Eye (tissue), 1 donor: ENCODE measurements at regions not wholly inside any gene's neighbourhood (a gene's known extent, or its start where the extent isn't known, plus 50 kb on each side); places are given as distances from the start of the nearest gene placed in this dataset.

Source experiments
- DNase-seq: peaks from one replicate; pipeline ENCODE4 v3.0.0-alpha.2; 2015

DNA sequence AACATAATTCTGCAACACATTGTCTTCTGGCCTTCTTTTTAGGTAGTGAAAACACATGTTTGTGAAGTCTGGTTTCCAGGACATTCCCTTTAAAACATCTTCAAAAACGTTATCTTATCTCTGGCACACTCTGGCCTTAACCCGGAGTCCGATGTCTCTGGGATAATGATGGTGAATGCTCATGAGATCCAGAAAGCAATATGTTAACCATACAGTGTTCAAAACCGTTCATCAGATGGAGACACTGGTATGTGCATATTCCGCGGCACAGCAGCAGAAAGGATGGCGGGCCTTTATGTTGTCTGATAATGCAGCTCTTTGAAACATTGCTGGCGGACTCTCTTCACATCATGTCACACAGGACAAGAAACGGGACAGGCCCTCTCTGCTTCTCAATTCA is 605.2 kb downstream of the CCDC171 start:
- DNase-seq, result no peak

DNA sequence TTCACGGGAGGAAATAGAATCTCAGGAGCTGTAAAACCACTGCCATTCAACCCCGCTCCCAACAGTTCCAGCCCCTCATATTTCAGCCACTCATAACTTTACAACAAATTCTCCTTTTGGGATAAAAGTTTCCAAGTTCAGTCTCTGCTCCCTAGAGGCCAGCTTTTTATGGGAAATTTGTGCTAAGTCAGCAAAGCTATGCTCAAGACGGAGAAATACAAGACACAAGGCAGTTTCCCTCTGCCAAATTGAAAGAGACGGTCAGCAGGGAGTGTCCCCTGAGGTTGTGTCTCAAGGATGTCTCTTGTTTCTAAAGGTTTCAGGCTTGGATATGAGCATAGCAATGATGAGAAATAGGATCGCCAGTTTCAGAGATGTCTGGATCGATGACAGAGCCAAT is 608.6 kb downstream of the CCDC171 start:
- DNase-seq, result no peak

DNA sequence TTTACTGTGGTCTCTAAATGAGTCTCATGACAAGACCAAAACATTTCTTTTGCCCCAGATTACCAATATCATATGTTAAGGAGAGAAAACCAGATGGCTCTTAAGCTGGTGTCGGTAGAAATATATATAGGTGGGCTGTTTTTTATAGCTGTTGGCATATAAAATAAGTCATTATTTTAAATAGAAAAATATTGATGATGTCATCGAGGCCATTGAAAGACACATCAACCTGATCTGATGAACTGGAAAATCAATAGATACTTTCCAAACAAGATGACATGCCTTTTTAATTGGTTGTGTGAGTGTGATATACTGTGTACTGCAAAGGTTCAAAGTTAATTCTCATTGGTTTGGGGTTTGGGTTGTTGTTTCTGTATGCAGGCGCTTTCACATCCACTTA is 617.3 kb downstream of the CCDC171 start:
- DNase-seq, result no peak

DNA sequence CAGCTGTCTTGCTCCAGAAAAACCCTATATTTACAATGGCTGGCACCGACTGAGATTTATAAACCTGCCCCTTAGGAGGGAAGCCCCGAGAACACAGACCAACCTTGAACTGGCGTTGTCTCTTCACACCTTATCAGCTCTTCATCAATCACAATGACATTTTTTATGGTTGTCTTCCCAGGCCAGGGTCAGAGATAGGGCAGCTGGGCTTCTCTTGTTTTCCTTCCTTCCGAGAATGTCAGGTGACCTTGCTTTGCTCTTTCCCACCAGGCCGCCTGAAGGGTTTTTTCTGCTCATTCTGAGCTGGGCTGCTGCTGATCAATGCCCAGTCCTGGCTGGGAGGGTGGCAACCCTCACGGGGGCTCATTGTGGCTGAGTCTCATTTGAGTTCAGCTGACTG is 619.1 kb downstream of the CCDC171 start:
- peak; percentile 51 for DNase-seq

DNA sequence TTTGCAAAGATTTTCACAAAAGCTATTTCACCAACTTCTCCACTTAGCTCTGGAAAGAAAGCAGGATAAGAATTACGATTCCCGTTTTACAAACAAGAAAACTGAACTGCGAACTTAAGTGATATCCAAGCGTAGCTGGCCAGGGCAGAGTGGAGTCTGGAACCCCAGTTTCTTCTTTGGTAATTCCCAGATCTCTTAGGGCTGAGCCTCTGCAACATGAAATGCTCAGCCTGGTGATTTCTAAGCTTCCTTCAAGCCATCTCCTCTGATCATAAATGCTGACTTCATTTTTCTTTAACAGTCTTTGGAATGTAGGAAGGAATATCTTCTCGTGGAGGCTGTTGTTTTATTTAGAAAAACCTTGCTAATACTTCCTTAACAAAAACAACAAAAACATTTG is 620.0 kb downstream of the CCDC171 start:
- DNase-seq, result no peak

DNA sequence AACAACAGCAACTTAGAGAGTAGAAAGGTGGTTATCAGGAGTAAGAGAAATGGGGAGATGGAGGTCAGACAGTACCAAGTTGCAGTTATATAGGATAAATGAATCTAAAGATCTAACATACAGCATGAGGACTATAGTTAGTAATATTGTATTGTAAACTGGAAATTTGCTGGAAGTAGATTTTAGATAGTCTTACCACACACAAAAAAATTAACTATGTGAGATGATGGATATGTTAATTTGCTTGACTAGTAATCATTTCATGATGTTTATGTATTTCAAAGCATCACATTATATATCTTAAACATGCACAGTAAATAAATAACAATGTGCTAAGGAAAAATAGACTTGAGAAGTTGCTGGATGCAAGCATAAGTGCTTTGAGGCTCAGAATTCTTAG is 622.1 kb downstream of the CCDC171 start:
- DNase-seq, result no peak

DNA sequence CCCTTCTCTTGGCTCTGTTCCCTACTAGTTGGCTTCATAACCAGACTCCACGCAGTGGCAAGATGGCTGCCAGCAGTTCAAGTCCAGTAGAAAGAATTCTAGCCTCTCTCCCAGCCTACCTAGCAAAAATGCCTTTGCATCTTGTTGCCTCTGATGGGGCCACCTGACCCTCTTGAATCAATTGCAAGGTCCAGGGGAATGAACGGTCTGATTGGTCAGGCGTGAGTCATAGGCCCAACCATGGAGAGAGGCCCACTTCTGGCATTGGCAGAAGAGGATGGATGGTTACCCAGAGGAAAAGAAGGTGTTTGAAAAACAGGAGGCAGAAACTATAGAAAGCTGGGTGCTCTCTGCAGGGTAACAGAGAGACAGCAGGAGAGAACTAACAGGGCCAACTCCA is 622.6 kb downstream of the CCDC171 start:
- DNase-seq, result no peak

DNA sequence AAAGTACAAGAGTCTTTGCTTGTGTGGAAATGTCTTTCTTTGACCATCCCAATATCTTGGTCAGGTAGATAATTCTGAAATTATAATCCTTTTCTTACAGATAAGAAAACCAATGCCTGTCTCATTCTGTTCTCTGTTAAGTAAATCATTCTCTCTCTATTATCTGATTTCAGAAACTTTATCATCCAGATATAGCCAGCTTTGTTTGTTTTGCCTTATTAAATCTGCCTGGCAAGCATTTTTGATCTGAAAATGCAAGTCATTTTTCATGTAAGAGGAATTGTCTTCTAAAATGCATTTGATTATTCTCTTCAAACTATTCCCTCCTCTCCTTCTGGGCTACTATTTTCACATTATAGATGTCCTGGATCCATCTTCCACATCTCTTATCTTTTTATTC is 625.5 kb downstream of the CCDC171 start:
- no peak for DNase-seq

DNA sequence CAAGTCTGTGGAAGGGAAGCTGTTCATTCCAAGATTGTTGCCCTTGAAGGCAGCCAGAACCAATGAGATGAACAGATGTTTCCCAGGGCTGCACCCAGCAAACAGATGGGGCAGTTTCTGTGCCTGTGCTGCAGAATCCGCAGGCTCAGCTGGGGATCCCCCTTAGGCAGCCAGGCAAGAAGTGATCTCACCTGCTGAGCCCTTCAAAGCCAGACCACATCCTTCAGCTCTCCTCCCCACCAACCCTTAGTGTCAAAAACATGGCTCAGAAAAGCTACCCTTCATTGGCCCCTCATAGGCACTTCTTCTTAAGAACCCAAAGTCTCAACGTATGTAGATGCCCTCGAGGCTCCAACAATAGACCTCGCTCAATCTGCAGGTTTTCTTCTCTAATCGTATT is 626.7 kb downstream of the CCDC171 start:
- DNase-seq, result no peak

DNA sequence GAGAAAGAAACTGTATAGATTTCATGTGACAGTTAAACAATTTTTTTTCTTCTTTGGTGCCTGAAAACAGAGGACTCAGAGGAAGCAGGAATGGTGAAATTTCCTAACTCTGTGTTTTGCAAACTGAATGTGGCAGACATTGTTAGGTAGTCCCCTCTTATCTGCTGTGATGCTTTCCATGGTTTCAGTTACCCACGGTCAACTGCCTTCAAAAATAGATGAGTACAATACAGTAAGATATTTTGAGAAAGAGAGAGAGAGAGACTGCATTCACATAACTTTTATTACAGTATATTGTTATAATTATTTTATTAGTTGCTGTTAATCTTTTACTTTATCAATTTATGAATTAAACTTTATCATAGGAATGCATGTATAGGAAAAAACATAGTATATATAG is 627.2 kb downstream of the CCDC171 start:
- DNase-seq, result no peak

DNA sequence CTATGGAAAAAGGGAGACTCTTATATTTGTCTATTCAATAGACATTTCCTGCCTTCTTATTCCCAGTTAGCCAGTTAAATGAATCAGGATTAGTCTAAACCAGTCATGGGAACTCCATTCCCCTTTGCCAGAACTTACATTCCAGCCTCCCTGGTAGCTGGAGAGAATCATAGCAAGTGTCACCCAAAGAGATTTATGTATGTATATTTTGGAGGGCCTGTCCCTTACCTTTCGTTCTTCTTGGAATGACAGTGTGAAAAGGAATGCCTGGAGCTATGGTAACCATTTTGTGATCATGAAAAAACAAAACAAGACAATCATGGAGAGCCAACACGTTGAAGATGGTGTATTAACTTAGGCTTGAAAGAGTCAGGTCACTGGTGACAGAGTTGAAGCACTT is 627.7 kb downstream of the CCDC171 start:
- DNase-seq, result no peak

DNA sequence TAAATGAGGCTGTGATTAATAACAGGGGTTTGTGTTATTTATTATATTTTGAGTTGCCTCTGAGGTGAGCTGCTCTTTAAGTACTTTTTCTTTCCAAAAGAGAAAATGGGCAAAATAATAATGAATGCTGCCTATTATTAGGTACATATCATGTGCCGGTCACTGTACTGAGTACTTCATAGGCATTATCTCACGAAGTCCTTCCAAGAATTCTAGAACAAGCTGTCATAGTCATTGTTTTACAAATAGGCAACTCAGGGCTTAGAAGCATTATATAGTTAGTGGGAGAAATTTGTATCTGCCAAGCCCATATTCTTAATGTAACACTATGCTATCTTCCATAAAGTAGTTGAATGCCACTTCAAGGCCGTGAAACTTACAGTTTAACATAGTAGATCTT is 628.7 kb downstream of the CCDC171 start:
- no peak for DNase-seq

DNA sequence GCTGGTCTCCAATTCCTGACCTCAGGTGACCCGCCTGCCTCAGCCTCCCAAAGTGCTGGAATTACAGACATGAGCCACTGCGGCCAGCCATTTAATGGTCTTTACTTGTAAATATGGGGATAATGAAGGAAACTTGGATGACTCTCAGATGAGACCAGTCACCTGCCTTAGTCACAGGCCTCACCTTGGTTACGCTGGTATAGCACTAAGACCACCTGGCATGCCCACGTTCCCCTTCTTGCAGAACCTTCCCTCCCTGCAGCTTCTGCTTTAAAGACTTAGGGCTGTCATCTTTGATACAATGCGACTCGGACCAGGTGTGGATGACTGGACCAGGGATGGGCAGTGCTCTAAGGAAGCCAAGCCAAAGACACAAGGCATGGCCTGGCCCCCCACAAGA is 629.9 kb downstream of the CCDC171 start:
- no peak for DNase-seq

DNA sequence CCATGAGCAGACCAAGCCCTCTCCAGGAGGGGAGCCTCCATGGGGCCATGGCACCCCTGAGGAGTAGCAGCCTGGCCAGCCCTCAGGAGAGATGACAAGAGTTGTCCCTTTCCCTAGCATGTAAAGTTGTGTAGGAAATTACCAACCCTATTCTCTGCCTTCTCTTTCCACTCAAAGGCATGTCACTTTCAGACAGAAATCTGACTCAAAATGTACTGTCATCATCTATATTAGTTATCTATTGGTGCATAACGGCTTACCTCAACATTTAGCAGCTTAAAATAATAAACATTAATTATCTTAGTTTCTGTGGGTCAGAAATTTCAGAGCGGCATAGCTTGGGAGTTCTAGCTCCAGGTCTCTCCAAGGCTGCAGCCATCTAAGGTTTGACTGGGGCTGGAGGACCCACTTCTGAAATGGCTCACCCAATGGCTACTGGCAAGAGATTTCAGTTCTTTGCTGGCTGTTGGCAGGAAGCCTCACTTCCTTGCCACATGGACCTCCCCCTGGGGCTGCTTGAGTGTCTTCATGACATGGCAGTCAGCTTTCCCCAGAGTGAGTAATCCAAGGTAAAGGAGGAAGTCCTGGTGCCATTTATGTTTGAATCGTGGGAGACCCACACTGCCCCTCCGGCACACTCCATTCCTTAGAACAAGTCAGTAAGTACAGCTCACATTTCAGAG is 632.3 kb downstream of the CCDC171 start:
- DNase-seq, result no peak

DNA sequence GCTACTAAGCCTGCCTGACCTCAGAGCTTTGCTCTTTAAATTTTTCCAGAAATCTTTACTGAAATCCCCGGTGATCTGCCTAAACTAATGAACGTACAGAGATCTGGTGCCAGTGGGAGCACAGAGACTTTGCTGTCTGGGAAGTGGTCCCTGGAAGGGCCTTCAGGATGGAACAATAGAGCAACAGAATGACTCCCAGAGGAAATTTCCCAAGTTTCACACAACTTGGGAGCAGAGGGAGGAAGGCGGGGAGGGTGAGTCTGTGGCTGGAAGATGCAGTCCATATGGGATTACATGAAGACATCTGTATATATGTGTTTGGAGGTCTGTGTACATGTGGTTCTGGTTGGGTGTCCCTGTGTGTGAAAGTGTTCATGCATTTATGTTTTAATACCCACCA is 638.3 kb downstream of the CCDC171 start:
- DNase-seq, result no peak

DNA sequence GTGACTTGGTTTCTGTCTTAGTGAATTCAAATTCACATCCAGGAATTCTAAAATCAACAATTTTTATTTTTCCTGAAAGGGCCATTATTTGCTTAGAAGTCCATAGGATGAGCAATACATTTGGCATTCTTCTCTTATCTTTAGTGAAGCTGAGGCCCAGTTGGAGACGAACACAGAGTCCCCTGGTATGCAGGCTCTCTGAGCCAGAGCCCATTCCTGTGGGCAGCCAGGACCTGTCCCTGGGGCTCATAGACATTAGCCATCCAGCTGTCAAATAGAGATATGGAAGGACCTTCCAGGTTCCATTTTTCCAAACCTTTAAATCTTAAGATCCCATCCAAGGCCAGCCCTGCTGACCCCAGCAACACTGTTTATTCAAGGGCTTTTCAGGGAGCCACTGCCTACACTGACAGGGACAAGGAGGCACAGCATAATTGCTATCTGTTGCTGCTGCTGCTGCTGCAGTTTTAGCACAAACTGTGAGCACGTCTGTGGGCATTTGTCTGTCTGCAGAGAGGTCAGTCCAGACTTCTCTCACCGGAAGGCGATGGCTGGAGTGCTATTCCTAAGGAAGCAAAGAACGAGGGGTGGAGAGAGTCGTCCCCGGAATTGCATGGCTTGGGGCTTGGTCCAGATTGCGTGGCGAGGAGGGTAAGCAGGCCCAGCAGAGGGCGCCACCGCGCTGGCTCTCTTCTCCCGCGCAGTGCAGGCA is 639.0 kb downstream of the CCDC171 start:
- peak; percentile 88 for DNase-seq

DNA sequence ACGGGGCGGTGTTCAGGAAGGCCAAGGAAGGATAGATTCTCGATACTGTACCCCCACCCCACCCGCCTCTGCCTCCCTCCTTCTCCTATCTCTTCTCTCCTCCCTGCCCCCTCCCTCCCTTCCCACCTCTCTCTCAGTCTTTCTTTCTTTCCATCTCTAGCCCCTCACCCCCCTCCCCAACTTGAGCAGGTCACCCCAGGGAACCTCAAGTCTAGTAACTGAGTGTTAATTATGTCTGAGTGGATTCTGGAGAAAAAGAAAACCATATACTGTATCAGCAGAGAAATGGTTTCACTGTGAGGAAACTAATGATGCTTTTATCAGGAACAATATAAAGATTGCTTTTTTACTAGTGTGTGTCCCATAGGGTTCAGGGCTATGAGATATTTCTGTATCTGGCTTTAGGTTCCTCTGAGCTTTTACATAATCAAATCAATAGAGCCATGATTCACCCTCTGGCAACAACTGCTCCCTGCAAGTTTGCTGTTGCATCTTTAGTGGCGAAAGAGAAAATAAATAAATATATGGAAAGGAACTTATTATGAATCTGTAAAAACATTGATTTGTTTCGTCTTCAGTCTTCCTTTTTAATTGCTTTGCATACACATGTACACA is 639.7 kb downstream of the CCDC171 start:
- no peak for DNase-seq

DNA sequence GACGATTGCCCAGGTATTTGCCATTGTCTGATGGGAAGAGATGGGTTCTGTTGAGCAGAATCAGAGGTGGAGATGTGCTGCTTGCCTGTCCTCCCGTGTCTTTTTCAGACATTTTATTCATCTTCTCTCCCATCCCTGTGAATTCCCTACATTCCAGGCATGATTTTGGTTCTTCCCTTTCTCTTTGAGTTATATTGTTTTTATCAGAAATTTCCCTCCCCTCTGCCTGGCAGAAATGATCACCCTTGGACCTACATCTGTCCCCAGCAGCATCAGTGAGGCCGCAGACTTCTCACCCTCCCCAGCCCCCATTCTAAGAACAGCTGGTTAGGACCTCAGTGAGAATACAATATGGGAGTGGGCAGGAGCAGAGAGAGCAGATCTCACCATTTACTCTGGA is 640.2 kb downstream of the CCDC171 start:
- no peak for DNase-seq

DNA sequence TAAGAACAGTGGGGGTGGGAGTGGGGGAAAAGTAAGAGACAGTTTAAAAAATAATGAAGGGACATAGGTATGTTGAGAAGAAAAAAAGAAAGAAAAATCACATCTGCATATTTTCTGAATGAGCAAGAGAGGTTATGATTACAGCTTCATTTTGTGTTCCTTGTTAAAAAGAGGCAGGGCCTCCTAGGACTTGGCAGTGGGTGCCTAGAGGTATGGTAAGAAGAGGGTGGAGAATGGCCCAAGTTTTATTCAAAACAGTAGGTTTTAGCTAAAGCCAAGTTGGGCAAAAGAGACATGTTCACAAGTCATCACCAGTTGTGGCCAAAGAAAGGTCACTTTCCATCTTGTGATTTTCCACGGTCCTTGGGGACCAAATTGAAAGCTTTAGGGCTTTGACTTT is 643.4 kb downstream of the CCDC171 start:
- DNase-seq, result no peak

DNA sequence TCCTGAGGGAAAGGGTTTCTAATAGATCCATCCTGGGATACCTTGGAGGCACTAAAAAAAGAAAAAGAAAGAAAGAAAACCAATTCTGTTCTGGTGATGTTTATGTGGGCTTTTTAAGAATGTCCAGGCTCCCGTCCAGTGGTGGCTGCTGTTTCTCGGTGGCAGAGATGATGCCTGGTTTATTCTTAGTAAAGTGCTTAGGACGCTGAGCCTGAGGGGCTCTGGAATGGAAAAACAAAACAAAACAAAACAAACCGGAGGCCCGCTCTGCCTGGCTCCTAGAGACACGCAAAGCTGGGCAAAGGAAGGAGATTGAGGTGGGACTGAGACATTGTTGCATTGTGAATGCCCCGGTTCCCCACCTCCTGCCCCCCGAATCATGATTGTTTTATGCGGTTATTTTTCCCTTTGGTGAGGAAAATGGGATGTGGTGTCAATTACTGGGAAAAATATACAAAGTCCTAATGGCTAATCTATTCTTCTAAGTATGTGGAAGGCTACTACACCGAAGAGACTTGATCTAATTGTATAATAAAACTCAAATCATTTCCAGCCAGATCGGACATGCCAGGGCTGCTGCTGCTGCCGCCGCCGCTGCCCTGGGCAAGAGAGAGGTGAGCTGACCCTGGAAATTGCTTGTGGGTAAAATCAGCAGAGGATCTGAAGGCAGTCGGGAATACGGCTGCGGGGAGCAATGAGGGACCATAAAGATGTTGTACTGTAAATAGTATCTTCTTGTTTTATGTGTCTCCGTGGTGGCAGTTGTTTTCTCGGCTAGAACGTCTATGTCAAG is 644.9 kb downstream of the CCDC171 start:
- no peak for DNase-seq

DNA sequence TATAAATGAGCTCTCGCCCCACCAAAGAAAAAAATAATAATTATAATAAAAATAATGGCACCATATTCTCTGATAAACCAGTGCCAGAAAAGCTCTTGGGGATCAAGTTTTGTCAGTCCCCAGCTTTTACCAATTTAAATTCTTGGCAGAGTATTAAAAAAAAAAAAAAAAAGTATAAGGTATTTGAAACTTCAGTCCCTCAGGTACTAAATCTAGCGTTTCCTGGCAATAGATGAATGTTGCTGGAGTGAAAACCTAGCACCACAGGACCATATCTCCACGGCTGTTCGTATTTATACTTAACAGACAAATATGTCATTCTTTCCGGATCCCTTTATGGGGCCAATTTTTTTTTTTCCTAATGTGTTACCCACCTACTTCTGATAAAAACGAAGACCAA is 646.2 kb downstream of the CCDC171 start:
- no peak for DNase-seq

DNA sequence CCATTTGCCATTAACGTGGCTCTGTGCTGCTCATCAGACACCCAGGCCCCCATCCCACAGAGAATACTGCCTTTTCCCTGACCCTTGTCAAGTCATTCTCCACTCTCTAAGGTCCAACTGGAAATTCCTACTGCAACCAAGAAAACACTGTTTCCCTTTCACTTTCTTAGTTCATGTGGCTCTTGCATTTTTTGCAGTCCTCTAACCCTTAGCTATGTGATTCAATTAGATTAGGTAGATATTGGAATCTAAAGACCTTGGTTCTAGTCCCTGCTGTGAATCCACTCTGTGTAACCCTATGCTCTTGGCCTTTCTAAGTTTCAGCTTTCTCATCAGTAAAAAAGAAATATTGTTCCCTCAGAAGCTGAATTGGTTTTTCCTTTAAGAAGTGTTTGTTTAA is 649.4 kb downstream of the CCDC171 start:
- no peak for DNase-seq

DNA sequence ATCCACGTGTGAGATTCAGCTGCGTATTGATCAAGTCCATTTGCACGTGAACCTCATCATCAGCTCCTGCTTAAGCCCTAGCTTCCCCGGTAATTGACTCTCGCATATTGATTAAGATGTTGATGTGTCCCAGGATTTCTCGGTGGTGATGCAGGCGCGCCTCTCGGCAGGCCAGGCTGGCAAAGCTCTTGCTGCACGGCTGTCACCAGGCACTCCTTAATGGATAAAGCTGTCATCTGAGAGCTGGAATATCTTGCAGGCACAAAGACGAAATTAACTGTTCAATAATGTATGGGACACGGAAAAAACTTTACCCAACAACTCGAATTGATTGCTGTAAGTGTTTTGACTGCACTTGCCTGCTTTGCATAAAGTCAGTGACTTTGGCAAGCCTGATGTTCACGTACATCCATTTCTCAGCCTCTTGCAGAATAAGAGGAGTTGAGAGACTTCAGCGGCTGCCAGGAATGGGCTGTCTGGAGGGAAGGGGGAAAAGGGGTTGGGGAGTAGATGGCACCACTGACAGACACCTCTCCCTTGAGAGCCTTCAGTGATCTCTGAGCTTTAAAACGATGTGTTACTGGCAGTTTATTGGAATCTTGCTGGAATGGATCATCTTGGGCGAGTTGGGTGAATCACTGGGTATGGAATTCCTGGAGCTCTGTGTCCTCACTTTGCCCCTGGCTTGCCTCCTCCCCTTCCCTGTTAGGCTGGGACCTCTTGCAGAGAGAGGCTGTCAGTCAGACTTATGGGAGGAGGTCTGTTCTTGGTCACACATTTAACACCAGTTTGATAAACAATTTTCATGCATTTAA is 650.3 kb downstream of the CCDC171 start:
- peak; percentile 48 for DNase-seq
